Adrenal gland (tissue), 5 donors: ENCODE measurements at regions not wholly inside any gene's neighbourhood (a gene's known extent, or its start where the extent isn't known, plus 50 kb on each side); places are given as distances from the start of the nearest gene placed in this dataset.

ENCODE experiments used
- CTCF ChIP-seq, 6 experiments: fragments of 450-650 bp in 4 of 6; fragments of 200-600 bp in 2 of 6; sonication (generic) in 1 of 6; IDR thresholded peaks; 1 replicate in 5 of 6; 2 replicates in 1 of 6; pipeline versions ENCODE4 v1.5.1 to v1.8.0; 2016 to 2021; ENCODE audit warnings: antibody characterized with exemption in 6 of 6, mild to moderate bottlenecking in 2 of 6, moderate library complexity in 1 of 6
- POLR2A ChIP-seq, 2 donors: fragments of 450-650 bp; IDR thresholded peaks; one replicate each; pipeline ENCODE4 v1.6.1; 2017; ENCODE audit warnings: antibody characterized with exemption in 2 of 2, mild to moderate bottlenecking in 2 of 2, moderate library complexity in 1 of 2
- donor health status: DM: no; HTN: no; CAD: no.

DNA sequence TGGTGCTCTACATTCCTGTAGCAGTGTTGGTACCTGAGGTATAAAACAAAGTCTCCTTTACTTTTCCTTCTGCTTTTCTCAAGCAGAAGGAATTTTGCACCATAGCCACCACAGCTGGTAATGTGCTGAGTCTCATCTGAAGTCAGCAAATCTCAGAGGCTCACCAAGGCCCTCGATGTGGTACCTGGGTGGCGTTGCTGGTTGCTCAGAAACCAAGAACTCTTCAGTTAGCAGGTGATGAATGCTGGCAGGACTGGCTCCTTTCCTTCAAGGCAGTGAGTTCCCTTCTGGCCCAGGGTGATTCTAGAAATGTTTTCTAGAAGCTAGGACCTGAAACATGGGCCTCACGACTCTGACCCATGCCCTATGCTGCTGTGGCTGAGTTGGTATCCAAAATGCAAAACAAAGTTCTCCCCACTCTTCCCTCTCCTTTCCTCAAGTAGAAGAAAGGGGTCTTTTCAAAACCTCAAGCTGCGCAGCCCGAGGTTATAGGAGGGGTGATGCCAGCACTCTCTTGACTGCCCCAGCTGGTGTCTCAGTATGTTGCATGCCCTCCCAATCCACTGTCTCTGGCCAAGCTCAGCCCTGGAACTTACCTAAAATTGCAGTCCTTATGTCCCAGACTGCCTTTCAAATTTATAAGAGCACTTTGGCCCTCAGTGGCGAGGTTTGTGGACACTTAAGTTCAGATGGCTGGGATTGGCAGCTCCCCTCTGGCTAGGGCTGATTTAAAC lies 592.3 kb downstream of the FRK start:
- TF ChIP-seq CTCF (IDR thresholded peaks at IDR 0.05), result no peak
- no peak for TF ChIP-seq POLR2A (IDR thresholded peaks at IDR 0.05)
